ENCODE measurements at regions not wholly inside any gene's neighbourhood (a gene's known extent, or its start where the extent isn't known, plus 50 kb on each side); places are given as distances from the start of the nearest gene placed in this dataset.

DNA sequence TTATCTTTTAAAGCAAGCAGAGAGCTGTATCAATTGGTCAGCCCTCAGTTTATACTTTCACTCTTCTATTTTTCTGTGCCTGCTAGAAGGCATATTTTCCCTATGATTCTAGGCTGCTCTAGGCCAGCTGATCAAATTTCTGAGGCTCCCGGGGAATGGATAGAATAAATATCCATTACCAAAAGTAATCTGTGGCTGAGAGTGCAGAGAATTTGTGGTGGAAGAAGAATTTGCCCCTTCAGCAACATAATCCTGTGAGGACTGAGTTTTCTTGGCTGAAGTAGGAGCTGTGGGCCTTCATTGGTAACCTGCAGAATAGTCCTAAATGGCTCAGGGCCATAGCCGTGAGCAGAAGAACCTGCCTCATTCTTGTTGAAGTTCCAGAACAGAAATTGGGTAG is 314.6 kb upstream of the CASK start:
- no peaks in the 10 kb centered on the region for H3K79me2 ChIP-seq (ENCODE audit: insufficient read depth, low read length)
- DNase-seq (ENCODE audit: low read depth, low spot score) (no peak), ATAC-seq (no peak)
- H3K36me3 ChIP-seq (ENCODE audit: control insufficient read depth in 1 of 2, insufficient read depth in 2 of 2, low read length in 2 of 2) = no peaks in the 10 kb centered on the region
- ChIA-PET RAD21 (ENCODE audit: low non-redundant PET in 1 of 2, low total read pairs in 2 of 2, uncharacterized antibody in 2 of 2, unreplicated experiment in 2 of 2) (no interaction called here), CTCF (no interaction called here), POLR2A (no interaction called here)
- no peak overlapping the region for H3K4me2 ChIP-seq (ENCODE audit: low read length)
- no peaks in the 10 kb centered on the region for H3K27me3 ChIP-seq (ENCODE audit: insufficient read depth, low read length)
- no TSS peak for BruUV-seq (replicated peaks)
- no peaks in the 10 kb centered on the region for H3K4me1 ChIP-seq (ENCODE audit: control insufficient read depth in 1 of 2, insufficient read depth in 2 of 2, low read length in 2 of 2)
- no peaks in the 10 kb centered on the region for H4K20me1 ChIP-seq (ENCODE audit: insufficient read depth)
- H3K4me3 ChIP-seq (replicated peaks in 1 of 2; ENCODE audit: low read depth in 1 of 2, low read length in 2 of 2) = no peak overlapping the region
- H3K9me3 ChIP-seq (ENCODE audit: control insufficient read depth in 1 of 2, insufficient read depth in 1 of 2, low read depth in 1 of 2, low read length in 2 of 2) = no peaks in the 10 kb centered on the region
- intact Hi-C loops (cut with micrococcal nuclease) = no loop called here
- no peak overlapping the region for H2AFZ ChIP-seq (ENCODE audit: low read depth, low read length, poor library complexity, severe bottlenecking)
- TF ChIP-seq ZNF274 (IDR thresholded peaks at IDR 0.05; ENCODE audit: low read depth, low read length) (no peak), ZFX (IDR thresholded peaks at IDR 0.05) (no peak), FOSL1 (IDR thresholded peaks at IDR 0.05; ENCODE audit: low read depth) (no peak), EGR1 (IDR thresholded peaks at IDR 0.05; ENCODE audit: low read depth) (no peak), SIN3A (IDR thresholded peaks at IDR 0.05; ENCODE audit: low read depth) (no peak), EZH2 (IDR thresholded peaks at IDR 0.05) (no peak), JUND (IDR thresholded peaks at IDR 0.05) (no peak), SRF (IDR thresholded peaks at IDR 0.05; ENCODE audit: low read depth) (no peak), TCF7L2 (IDR thresholded peaks at IDR 0.05; ENCODE audit: borderline replicate concordance, extremely low read depth, insufficient read depth, insufficient read length) (no peak), RAD21 (IDR thresholded peaks at IDR 0.05; ENCODE audit: low read depth) (no peak), POLR2AphosphoS5 (IDR thresholded peaks at IDR 0.05; ENCODE audit: low read depth, low read length) (no peak)
- TF ChIP-seq, protein P1, sequence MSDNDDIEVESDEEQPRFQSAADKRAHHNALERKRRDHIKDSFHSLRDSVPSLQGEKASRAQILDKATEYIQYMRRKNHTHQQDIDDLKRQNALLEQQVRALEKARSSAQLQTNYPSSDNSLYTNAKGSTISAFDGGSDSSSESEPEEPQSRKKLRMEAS (IDR thresholded peaks at IDR 0.05) = no peak
- TF ChIP-seq, protein P2, sequence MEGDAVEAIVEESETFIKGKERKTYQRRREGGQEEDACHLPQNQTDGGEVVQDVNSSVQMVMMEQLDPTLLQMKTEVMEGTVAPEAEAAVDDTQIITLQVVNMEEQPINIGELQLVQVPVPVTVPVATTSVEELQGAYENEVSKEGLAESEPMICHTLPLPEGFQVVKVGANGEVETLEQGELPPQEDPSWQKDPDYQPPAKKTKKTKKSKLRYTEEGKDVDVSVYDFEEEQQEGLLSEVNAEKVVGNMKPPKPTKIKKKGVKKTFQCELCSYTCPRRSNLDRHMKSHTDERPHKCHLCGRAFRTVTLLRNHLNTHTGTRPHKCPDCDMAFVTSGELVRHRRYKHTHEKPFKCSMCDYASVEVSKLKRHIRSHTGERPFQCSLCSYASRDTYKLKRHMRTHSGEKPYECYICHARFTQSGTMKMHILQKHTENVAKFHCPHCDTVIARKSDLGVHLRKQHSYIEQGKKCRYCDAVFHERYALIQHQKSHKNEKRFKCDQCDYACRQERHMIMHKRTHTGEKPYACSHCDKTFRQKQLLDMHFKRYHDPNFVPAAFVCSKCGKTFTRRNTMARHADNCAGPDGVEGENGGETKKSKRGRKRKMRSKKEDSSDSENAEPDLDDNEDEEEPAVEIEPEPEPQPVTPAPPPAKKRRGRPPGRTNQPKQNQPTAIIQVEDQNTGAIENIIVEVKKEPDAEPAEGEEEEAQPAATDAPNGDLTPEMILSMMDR (IDR thresholded peaks at IDR 0.05 in 2 of 3, conservative IDR thresholded peaks at IDR 0.05 in 1 of 3; ENCODE audit: borderline replicate concordance in 1 of 3, insufficient read depth in 1 of 3, low read depth in 2 of 3, low read length in 2 of 3) = no peak
- TF ChIP-seq, protein P3, sequence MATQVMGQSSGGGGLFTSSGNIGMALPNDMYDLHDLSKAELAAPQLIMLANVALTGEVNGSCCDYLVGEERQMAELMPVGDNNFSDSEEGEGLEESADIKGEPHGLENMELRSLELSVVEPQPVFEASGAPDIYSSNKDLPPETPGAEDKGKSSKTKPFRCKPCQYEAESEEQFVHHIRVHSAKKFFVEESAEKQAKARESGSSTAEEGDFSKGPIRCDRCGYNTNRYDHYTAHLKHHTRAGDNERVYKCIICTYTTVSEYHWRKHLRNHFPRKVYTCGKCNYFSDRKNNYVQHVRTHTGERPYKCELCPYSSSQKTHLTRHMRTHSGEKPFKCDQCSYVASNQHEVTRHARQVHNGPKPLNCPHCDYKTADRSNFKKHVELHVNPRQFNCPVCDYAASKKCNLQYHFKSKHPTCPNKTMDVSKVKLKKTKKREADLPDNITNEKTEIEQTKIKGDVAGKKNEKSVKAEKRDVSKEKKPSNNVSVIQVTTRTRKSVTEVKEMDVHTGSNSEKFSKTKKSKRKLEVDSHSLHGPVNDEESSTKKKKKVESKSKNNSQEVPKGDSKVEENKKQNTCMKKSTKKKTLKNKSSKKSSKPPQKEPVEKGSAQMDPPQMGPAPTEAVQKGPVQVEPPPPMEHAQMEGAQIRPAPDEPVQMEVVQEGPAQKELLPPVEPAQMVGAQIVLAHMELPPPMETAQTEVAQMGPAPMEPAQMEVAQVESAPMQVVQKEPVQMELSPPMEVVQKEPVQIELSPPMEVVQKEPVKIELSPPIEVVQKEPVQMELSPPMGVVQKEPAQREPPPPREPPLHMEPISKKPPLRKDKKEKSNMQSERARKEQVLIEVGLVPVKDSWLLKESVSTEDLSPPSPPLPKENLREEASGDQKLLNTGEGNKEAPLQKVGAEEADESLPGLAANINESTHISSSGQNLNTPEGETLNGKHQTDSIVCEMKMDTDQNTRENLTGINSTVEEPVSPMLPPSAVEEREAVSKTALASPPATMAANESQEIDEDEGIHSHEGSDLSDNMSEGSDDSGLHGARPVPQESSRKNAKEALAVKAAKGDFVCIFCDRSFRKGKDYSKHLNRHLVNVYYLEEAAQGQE (IDR thresholded peaks at IDR 0.05; ENCODE audit: low read depth) = no peak
- H3K9ac ChIP-seq (ENCODE audit: low read length) = no peak overlapping the region
- no peaks in the 10 kb centered on the region for H3K9me2 ChIP-seq (ENCODE audit: insufficient read depth)
- H3K27ac ChIP-seq (ENCODE audit: low read depth, low read length) = no peak overlapping the region

All from HCT116 (cell line).